ENCODE measurements at regions not wholly inside any gene's neighbourhood (a gene's known extent, or its start where the extent isn't known, plus 50 kb on each side); places are given as distances from the start of the nearest gene placed in this dataset.

DNA sequence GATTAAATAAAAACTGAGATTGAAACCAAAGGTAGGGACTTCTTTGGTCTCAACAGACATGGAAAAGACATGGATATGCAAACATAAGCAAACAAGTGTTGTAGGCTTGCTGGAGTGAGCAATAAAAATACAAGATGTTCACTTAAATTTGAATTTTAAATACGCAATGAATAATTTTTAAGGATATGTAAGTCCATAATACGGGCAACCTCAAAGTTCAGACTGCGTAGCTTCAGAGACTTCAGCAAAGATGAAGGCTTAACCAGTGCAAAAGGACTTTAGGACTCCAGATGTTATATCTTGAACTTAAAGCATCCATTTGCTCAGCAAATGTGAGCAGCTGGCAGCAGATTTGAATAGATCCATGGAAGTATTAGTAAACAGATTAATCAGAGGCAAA, 549.3 kb downstream of the ARAP2 start:
- TF ChIP-seq, protein P1, sequence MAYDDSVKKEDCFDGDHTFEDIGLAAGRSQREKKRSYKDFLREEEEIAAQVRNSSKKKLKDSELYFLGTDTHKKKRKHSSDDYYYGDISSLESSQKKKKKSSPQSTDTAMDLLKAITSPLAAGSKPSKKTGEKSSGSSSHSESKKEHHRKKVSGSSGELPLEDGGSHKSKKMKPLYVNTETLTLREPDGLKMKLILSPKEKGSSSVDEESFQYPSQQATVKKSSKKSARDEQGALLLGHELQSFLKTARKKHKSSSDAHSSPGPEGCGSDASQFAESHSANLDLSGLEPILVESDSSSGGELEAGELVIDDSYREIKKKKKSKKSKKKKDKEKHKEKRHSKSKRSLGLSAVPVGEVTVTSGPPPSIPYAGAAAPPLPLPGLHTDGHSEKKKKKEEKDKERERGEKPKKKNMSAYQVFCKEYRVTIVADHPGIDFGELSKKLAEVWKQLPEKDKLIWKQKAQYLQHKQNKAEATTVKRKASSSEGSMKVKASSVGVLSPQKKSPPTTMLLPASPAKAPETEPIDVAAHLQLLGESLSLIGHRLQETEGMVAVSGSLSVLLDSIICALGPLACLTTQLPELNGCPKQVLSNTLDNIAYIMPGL (CRISPR knock-in tag; IDR thresholded peaks at IDR 0.05; ENCODE audit: borderline replicate concordance): no peak
- TF ChIP-seq, protein P2, sequence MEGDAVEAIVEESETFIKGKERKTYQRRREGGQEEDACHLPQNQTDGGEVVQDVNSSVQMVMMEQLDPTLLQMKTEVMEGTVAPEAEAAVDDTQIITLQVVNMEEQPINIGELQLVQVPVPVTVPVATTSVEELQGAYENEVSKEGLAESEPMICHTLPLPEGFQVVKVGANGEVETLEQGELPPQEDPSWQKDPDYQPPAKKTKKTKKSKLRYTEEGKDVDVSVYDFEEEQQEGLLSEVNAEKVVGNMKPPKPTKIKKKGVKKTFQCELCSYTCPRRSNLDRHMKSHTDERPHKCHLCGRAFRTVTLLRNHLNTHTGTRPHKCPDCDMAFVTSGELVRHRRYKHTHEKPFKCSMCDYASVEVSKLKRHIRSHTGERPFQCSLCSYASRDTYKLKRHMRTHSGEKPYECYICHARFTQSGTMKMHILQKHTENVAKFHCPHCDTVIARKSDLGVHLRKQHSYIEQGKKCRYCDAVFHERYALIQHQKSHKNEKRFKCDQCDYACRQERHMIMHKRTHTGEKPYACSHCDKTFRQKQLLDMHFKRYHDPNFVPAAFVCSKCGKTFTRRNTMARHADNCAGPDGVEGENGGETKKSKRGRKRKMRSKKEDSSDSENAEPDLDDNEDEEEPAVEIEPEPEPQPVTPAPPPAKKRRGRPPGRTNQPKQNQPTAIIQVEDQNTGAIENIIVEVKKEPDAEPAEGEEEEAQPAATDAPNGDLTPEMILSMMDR (IDR thresholded peaks at IDR 0.05): no peak
- TF ChIP-seq, protein P3, sequence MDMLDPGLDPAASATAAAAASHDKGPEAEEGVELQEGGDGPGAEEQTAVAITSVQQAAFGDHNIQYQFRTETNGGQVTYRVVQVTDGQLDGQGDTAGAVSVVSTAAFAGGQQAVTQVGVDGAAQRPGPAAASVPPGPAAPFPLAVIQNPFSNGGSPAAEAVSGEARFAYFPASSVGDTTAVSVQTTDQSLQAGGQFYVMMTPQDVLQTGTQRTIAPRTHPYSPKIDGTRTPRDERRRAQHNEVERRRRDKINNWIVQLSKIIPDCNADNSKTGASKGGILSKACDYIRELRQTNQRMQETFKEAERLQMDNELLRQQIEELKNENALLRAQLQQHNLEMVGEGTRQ (IDR thresholded peaks at IDR 0.05): no peak
